ENCODE measurements at regions not wholly inside any gene's neighbourhood (a gene's known extent, or its start where the extent isn't known, plus 50 kb on each side); places are given as distances from the start of the nearest gene placed in this dataset.

DNA sequence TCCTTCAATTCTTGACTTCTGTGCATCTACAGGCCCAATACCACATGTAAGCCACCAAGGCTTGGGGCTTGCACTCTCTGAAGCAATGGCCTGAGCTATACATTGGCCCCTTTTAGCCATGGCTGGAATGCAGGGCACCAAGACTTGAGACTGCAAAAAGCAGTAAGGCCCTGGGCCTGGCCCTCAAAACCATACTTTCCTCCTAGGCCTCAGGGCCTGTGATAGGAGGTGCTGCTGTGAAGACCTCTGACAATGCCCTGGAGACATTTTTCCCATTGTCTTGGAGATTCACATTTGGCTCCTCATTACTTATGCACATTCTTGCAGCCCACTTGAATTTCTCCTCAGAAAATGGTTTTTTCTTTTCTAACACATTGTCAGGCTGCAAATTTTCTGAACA lies 68.5 kb upstream of the FSTL5 start:
- no peaks in the 10 kb centered on the region for H3K27me3 Mint-ChIP-seq
- ATAC-seq (replicated peaks; ENCODE audit: extremely low read depth, poor library complexity, severe bottlenecking) = no peak
- no peaks in the 10 kb centered on the region for H3K4me1 Mint-ChIP-seq
- peaks cover 2% of the 10 kb centered on the region for H3K36me3 Mint-ChIP-seq (ENCODE audit: insufficient read depth)
- no peak for DNase-seq (ENCODE audit: low spot score in 2 of 2)
- H3K4me3 Mint-ChIP-seq = no peak overlapping the region
- H3K9me3 Mint-ChIP-seq = peaks cover 34% of the 10 kb centered on the region
- no peak overlapping the region for H3K27ac Mint-ChIP-seq (ENCODE audit: low read depth)

DNA sequence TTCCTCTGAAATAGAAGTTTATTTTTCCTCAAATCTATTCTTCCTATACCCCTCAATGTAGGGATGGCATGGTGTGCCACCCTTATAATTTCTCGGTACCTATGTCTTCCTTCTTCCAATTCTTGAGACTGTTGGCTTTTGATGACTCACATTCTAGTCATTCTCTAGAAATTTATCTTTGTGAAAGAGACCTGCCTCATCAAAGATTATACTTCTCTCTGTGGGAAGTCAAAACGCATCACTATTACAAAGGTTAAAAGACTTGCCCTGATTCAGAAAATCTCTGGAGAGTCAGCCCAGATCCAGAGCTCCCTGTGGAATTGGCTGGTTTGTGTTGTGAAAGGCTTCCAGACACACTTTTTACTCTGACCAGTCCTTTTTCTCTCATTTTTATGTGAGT lies 65.9 kb upstream of the FSTL5 start:
- Mint-ChIP-seq H3K4me3 (no peak overlapping the region), H3K27me3 (no peaks in the 10 kb centered on the region), H3K4me1 (no peaks in the 10 kb centered on the region), H3K9me3 (peaks cover 28% of the 10 kb centered on the region), H3K36me3 (ENCODE audit: insufficient read depth) (no peaks in the 10 kb centered on the region), H3K27ac (ENCODE audit: low read depth) (no peak overlapping the region)
- no peak for DNase-seq (ENCODE audit: low spot score in 2 of 2)
- no peak for ATAC-seq (replicated peaks; ENCODE audit: extremely low read depth, poor library complexity, severe bottlenecking)

DNA sequence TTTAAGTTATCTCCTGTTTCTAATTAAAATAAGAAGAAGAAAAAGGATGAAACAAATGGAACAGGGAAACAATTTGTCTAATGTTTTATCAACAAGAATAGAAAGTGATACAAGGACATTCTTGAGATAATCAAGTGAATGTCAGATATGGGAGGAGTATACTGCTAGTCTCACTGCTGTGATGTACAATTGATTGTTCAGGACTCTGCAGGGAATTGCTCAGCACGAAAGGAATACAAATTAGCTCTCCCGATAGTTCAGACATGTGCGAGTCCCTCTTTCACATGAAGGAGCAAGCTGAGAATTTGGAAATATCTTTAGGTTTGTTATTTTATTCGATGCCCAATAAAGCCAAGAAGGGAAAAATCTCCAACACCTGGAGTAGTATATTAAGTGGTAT lies 57.3 kb upstream of the FSTL5 start:
- Mint-ChIP-seq H3K27ac (ENCODE audit: low read depth) (no peak overlapping the region), H3K4me3 (no peak overlapping the region), H3K27me3 (no peaks in the 10 kb centered on the region), H3K4me1 (no peaks in the 10 kb centered on the region), H3K36me3 (ENCODE audit: insufficient read depth) (no peaks in the 10 kb centered on the region), H3K9me3 (peaks cover 9% of the 10 kb centered on the region)
- DNase-seq (ENCODE audit: low spot score in 2 of 2) = no peak
- ATAC-seq (replicated peaks; ENCODE audit: extremely low read depth, poor library complexity, severe bottlenecking) = no peak

All from central memory CD8-positive, alpha-beta T cell (primary cell).